ENCODE measurements at regions not wholly inside any gene's neighbourhood (a gene's known extent, or its start where the extent isn't known, plus 50 kb on each side); places are given as distances from the start of the nearest gene placed in this dataset.

- H3K27ac Mint-ChIP-seq: no peak overlapping the region
- WGBS (ENCODE audit: insufficient coverage): 80% methylated on average over 7 of the region's 10 CpGs
- Histone ChIP-seq H3K4me2 (replicated peaks; ENCODE audit: extremely low read depth, low read length, poor library complexity, severe bottlenecking) (no peak overlapping the region), H3K79me2 (ENCODE audit: insufficient read depth, low read length) (no peaks in the 10 kb centered on the region), H3K4me1 (ENCODE audit: control insufficient read depth in 1 of 2, insufficient read depth in 2 of 2, low read length in 2 of 2) (no peaks in the 10 kb centered on the region), H2AFZ (ENCODE audit: insufficient read depth, low read depth, low read length, poor library complexity, severe bottlenecking) (no peak overlapping the region), H3K4me3 (replicated peaks in 1 of 3; ENCODE audit: low read depth in 2 of 3, low read length in 3 of 3) (no peak overlapping the region), H3K27ac (ENCODE audit: low read depth in 1 of 2, low read length in 2 of 2) (no peak overlapping the region), H3K9me3 (replicated peaks in 1 of 2; ENCODE audit: control insufficient read depth in 1 of 2, insufficient read depth in 1 of 2, low read length in 2 of 2) (no peaks in the 10 kb centered on the region), H3K36me3 (replicated peaks in 1 of 2; ENCODE audit: control insufficient read depth in 1 of 2, insufficient read depth in 2 of 2, low read length in 2 of 2) (no peaks in the 10 kb centered on the region), H3K9ac (ENCODE audit: insufficient read depth, low read length, poor library complexity, severe bottlenecking) (no peak overlapping the region), H3K27me3 (ENCODE audit: control insufficient read depth in 2 of 2, insufficient read depth in 2 of 2, low read length in 2 of 2) (no peaks in the 10 kb centered on the region), H4K20me1 (ENCODE audit: insufficient read depth, low read length) (no peaks in the 10 kb centered on the region)
- intact Hi-C loops (cut with micrococcal nuclease): no loop called here
- H3K36me3 Mint-ChIP-seq: no peaks in the 10 kb centered on the region
- peaks cover 0 to 2% (median 0%) of the 10 kb centered on the region in 7 donors for H3K9me3 Mint-ChIP-seq
- TF ChIP-seq CTCF (IDR thresholded peaks at IDR 0.05): no peak
- no peaks in the 10 kb centered on the region for H3K4me1 Mint-ChIP-seq
- no peak overlapping the region for H3K4me3 Mint-ChIP-seq
- peaks cover 4 to 6% (median 5%) of the 10 kb centered on the region in 3 donors for H3K27me3 Mint-ChIP-seq (ENCODE audit: low read depth in 3 of 3)
- no peak for DNase-seq
Measured at GRCh38 chr20:22502731-22503191, 81.6 kb downstream of the FOXA2 start.

DNA sequence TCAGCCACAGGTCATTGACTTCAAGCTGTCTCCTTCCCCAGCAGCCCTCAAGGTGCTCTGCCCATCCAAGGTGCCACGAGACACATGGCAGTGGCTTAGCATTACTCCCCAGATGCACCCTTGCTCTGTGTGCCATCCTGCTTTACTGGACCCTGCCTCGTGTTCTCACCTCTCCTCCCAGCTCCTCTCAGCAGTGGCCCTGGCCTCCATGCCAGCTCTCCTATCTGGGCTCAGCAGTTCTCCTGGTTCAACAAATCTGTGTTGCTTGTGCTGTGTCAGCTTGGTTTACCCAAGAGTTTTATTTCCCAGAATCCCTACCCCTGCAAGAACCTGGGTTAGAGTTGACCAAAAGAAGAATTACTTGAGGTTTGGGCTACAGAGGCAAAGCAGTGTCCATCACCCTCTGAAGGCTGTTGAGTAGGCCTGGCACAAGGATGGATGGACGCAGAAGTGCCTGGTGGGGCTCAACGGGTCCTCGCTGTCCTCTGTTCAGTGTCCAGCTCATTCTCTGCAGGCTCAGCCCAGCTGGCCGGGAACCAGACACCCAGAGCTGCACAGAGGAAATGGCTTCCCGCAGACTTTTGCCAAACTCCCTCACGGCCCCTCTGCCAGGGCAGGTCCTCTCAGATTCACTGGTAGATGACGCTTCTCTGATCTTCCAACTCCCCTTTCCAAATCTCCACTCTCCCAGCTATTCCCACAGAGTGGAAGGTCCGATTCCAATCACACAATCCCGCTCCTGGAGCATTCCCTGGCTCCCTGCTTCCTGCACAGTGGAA is 82.6 kb downstream of the FOXA2 start:
- no peaks in the 10 kb centered on the region for H3K79me2 ChIP-seq (ENCODE audit: insufficient read depth, low read length)
- no peak overlapping the region for H3K4me3 Mint-ChIP-seq
- no peaks in the 10 kb centered on the region for H3K36me3 ChIP-seq (replicated peaks in 1 of 2; ENCODE audit: control insufficient read depth in 1 of 2, insufficient read depth in 2 of 2, low read length in 2 of 2)
- H3K36me3 Mint-ChIP-seq: no peaks in the 10 kb centered on the region
- H3K27ac Mint-ChIP-seq: no peak overlapping the region
- no peak overlapping the region for H3K4me2 ChIP-seq (replicated peaks; ENCODE audit: extremely low read depth, low read length, poor library complexity, severe bottlenecking)
- no peak overlapping the region for H3K27ac ChIP-seq (ENCODE audit: low read depth in 1 of 2, low read length in 2 of 2)
- 93% methylated on average over 11 of the region's 11 CpGs for WGBS (ENCODE audit: insufficient coverage)
- no peak for TF ChIP-seq CTCF (IDR thresholded peaks at IDR 0.05)
- H2AFZ ChIP-seq (ENCODE audit: insufficient read depth, low read depth, low read length, poor library complexity, severe bottlenecking): no peak overlapping the region
- peaks cover 0 to 2% (median 0%) of the 10 kb centered on the region in 7 donors for H3K9me3 Mint-ChIP-seq
- DNase-seq: no peak
- no peaks in the 10 kb centered on the region for H3K27me3 ChIP-seq (ENCODE audit: control insufficient read depth in 2 of 2, insufficient read depth in 2 of 2, low read length in 2 of 2)
- H3K4me3 ChIP-seq (replicated peaks in 1 of 3; ENCODE audit: low read depth in 2 of 3, low read length in 3 of 3): no peak overlapping the region
- H3K9me3 ChIP-seq (replicated peaks in 1 of 2; ENCODE audit: control insufficient read depth in 1 of 2, insufficient read depth in 1 of 2, low read length in 2 of 2): no peaks in the 10 kb centered on the region
- H3K4me1 ChIP-seq (ENCODE audit: control insufficient read depth in 1 of 2, insufficient read depth in 2 of 2, low read length in 2 of 2): no peaks in the 10 kb centered on the region
- H4K20me1 ChIP-seq (ENCODE audit: insufficient read depth, low read length): no peaks in the 10 kb centered on the region
- H3K9ac ChIP-seq (ENCODE audit: insufficient read depth, low read length, poor library complexity, severe bottlenecking): no peak overlapping the region
- peaks cover 4 to 6% (median 5%) of the 10 kb centered on the region in 3 donors for H3K27me3 Mint-ChIP-seq (ENCODE audit: low read depth in 3 of 3)
- intact Hi-C loops (cut with micrococcal nuclease): no loop called here
- no peaks in the 10 kb centered on the region for H3K4me1 Mint-ChIP-seq

Data from CD14-positive monocyte (primary cell).